HEK293 (cell line): ENCODE measurements at regions not wholly inside any gene's neighbourhood (a gene's known extent, or its start where the extent isn't known, plus 50 kb on each side); places are given as distances from the start of the nearest gene placed in this dataset.

Experiments
- KLF16 ChIP-seq: fragments of 450-650 bp; formaldehyde crosslinking; IDR thresholded peaks from 2 replicates; pipeline ENCODE4 v1.5.1; 2017; ENCODE audit warnings: missing biosample characterization, missing genetic modification characterization
- SETDB1 ChIP-seq: IDR thresholded peaks from one replicate; pipeline ENCODE4 v1.6.1; 2017; ENCODE audit warnings: mild to moderate bottlenecking, low read length, moderate library complexity, mixed read lengths; ENCODE audit not compliant: insufficient read length
- SP2 ChIP-seq: fragments of 450-650 bp; formaldehyde crosslinking; IDR thresholded peaks from 2 replicates; pipeline ENCODE4 v1.5.1; 2016; ENCODE audit warnings: missing biosample characterization, missing genetic modification characterization
- TCF7L2 ChIP-seq: IDR thresholded peaks from 2 replicates; pipeline ENCODE4 v1.6.1; 2011; ENCODE audit warnings: low read depth, mild to moderate bottlenecking, inconsistent platforms, low read length, moderate library complexity, borderline replicate concordance
- YY1 ChIP-seq: fragments of 450-650 bp; formaldehyde crosslinking; IDR thresholded peaks from 2 replicates; pipeline ENCODE4 v1.5.1; 2018; ENCODE audit warnings: missing biosample characterization, missing genetic modification characterization
- ZNF10 ChIP-seq: fragments of 450-650 bp; formaldehyde crosslinking; IDR thresholded peaks from 2 replicates; pipeline ENCODE4 v1.5.1; 2017; ENCODE audit warnings: missing biosample characterization, missing genetic modification characterization
- ZNF274 ChIP-seq, 2 experiments: fragments of 200-500 bp in 1 of 2; fragments of 450-650 bp in 1 of 2; sonication (Bioruptor generic) in 1 of 2; formaldehyde crosslinking in 1 of 2; IDR thresholded peaks; 2 replicates each; pipeline versions ENCODE4 v1.5.1 to v1.6.1; 2014 to 2016; ENCODE audit warnings: borderline replicate concordance in 1 of 2, inconsistent platforms in 1 of 2, low read length in 1 of 2, missing biosample characterization in 1 of 2, missing genetic modification characterization in 1 of 2
- ZNF341 ChIP-seq: fragments of 450-650 bp; formaldehyde crosslinking; IDR thresholded peaks from 2 replicates; pipeline ENCODE4; 2016; ENCODE audit warnings: low read depth, missing biosample characterization, missing genetic modification characterization
- ZNF366 ChIP-seq: fragments of 450-650 bp; formaldehyde crosslinking; conservative IDR thresholded peaks from 2 replicates; pipeline ENCODE4 v1.5.1; 2016; ENCODE audit warnings: missing biosample characterization, missing genetic modification characterization
- TF ChIP-seq, protein P1 (sequence below): fragments of 450-650 bp; formaldehyde crosslinking; IDR thresholded peaks from 2 replicates; pipeline ENCODE4 v1.5.1; 2016; ENCODE audit warnings: missing biosample characterization, missing genetic modification characterization, borderline replicate concordance
- TF ChIP-seq, protein P2 (sequence below): fragments of 450-650 bp; formaldehyde crosslinking; IDR thresholded peaks from 2 replicates; pipeline ENCODE4 v1.5.1; 2016; ENCODE audit warnings: missing biosample characterization, missing genetic modification characterization

DNA sequence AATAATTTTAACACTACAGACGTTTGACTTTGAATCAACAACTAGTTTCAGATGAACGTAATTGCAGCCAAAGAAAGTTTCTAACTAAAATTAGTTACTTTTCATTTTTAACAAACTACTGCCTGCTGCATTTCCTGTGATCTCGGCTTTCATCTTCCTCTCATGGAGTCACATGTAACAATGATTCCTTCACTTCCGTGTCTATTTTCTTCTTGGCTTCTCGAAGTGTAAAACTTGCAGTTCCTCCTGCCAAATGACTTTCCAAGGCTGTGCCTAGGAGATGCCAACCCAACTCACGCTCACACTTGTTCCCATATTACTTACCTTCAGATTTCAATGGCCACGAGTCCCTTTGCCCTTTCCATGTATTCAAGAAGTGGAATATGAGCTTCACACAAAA, 1406.3 kb upstream of the CELF4 start:
- TF ChIP-seq, protein P1, sequence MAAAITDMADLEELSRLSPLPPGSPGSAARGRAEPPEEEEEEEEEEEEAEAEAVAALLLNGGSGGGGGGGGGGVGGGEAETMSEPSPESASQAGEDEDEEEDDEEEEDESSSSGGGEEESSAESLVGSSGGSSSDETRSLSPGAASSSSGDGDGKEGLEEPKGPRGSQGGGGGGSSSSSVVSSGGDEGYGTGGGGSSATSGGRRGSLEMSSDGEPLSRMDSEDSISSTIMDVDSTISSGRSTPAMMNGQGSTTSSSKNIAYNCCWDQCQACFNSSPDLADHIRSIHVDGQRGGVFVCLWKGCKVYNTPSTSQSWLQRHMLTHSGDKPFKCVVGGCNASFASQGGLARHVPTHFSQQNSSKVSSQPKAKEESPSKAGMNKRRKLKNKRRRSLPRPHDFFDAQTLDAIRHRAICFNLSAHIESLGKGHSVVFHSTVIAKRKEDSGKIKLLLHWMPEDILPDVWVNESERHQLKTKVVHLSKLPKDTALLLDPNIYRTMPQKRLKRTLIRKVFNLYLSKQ (tag by site-specific recombination), result no peak
- TF ChIP-seq ZNF366 (tag by site-specific recombination), result no peak
- TF ChIP-seq, protein P2, sequence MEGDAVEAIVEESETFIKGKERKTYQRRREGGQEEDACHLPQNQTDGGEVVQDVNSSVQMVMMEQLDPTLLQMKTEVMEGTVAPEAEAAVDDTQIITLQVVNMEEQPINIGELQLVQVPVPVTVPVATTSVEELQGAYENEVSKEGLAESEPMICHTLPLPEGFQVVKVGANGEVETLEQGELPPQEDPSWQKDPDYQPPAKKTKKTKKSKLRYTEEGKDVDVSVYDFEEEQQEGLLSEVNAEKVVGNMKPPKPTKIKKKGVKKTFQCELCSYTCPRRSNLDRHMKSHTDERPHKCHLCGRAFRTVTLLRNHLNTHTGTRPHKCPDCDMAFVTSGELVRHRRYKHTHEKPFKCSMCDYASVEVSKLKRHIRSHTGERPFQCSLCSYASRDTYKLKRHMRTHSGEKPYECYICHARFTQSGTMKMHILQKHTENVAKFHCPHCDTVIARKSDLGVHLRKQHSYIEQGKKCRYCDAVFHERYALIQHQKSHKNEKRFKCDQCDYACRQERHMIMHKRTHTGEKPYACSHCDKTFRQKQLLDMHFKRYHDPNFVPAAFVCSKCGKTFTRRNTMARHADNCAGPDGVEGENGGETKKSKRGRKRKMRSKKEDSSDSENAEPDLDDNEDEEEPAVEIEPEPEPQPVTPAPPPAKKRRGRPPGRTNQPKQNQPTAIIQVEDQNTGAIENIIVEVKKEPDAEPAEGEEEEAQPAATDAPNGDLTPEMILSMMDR, result no peak
- TF ChIP-seq SETDB1, result no peak
- TF ChIP-seq KLF16 (tag by site-specific recombination), result no peak
- no peak for TF ChIP-seq ZNF274 (IDR thresholded peaks at IDR 0.05; ENCODE audit: low read length)
- TF ChIP-seq ZNF274 (tag by site-specific recombination; IDR thresholded peaks at IDR 0.05; ENCODE audit: borderline replicate concordance), result no peak
- no peak for TF ChIP-seq SP2
- no peak for TF ChIP-seq TCF7L2
- no peak for TF ChIP-seq YY1 (tag by site-specific recombination)
- TF ChIP-seq ZNF10 (tag by site-specific recombination), result no peak
- no peak for TF ChIP-seq ZNF341 (tag by site-specific recombination)
